ENCODE measurements at regions not wholly inside any gene's neighbourhood (a gene's known extent, or its start where the extent isn't known, plus 50 kb on each side); places are given as distances from the start of the nearest gene placed in this dataset.

DNA sequence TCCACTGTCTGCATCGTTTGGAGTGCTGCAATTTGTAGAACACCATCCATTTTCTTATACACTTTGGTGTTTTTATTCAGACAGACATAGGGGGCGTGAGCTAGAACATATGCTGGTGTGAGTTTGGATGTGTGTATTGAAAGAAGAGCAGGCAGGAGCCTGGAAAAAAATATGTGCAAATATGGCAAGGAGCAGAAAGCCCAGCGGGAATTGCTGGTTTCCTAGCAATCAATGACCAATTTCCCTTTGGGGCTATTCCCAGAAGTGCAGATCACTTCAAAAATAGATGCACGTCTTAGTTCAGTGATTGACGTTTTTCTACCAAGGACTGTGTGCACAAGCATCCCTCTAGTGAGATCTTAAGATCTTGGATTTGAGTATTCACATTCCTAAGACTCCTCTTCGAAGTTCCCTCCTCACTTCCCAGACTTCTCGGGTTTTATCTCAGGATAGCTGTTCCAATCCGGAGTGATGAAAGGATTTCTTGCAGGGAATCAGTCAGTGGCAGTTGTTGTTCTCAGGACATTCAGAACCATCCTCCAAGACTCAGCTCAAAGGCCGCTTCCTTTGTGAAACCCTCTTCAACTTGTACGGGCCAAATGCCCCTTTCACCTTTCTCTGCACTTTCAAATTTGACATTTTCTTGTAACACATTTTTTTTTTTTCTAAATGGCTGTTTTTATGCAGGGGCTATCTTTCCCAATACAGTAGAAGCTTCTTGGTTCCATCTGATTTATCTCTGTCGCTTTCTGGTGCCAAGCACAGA, 268.7 kb upstream of the ASIC2 start:
- TF ChIP-seq TEAD4 (IDR thresholded peaks at IDR 0.05): no peak
- no peak for TF ChIP-seq RAD21 (IDR thresholded peaks at IDR 0.05; ENCODE audit: low read depth)
- no peak for TF ChIP-seq CEBPB (IDR thresholded peaks at IDR 0.05)
- no peak for TF ChIP-seq TCF12 (IDR thresholded peaks at IDR 0.05; ENCODE audit: low read depth)
- TF ChIP-seq NFIC (IDR thresholded peaks at IDR 0.05): no peak
- TF ChIP-seq, protein P1, sequence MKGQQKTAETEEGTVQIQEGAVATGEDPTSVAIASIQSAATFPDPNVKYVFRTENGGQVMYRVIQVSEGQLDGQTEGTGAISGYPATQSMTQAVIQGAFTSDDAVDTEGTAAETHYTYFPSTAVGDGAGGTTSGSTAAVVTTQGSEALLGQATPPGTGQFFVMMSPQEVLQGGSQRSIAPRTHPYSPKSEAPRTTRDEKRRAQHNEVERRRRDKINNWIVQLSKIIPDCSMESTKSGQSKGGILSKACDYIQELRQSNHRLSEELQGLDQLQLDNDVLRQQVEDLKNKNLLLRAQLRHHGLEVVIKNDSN (IDR thresholded peaks at IDR 0.05): no peak
- no peak for TF ChIP-seq EP300 (IDR thresholded peaks at IDR 0.05; ENCODE audit: borderline replicate concordance)
- TF ChIP-seq, protein P2, sequence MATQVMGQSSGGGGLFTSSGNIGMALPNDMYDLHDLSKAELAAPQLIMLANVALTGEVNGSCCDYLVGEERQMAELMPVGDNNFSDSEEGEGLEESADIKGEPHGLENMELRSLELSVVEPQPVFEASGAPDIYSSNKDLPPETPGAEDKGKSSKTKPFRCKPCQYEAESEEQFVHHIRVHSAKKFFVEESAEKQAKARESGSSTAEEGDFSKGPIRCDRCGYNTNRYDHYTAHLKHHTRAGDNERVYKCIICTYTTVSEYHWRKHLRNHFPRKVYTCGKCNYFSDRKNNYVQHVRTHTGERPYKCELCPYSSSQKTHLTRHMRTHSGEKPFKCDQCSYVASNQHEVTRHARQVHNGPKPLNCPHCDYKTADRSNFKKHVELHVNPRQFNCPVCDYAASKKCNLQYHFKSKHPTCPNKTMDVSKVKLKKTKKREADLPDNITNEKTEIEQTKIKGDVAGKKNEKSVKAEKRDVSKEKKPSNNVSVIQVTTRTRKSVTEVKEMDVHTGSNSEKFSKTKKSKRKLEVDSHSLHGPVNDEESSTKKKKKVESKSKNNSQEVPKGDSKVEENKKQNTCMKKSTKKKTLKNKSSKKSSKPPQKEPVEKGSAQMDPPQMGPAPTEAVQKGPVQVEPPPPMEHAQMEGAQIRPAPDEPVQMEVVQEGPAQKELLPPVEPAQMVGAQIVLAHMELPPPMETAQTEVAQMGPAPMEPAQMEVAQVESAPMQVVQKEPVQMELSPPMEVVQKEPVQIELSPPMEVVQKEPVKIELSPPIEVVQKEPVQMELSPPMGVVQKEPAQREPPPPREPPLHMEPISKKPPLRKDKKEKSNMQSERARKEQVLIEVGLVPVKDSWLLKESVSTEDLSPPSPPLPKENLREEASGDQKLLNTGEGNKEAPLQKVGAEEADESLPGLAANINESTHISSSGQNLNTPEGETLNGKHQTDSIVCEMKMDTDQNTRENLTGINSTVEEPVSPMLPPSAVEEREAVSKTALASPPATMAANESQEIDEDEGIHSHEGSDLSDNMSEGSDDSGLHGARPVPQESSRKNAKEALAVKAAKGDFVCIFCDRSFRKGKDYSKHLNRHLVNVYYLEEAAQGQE (IDR thresholded peaks at IDR 0.05; ENCODE audit: low read depth): no peak
- TF ChIP-seq FOXM1 (IDR thresholded peaks at IDR 0.05; ENCODE audit: borderline replicate concordance, low read depth): no peak
- no peak for TF ChIP-seq EGR1 (IDR thresholded peaks at IDR 0.05)
- TF ChIP-seq, protein P3, sequence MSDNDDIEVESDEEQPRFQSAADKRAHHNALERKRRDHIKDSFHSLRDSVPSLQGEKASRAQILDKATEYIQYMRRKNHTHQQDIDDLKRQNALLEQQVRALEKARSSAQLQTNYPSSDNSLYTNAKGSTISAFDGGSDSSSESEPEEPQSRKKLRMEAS (IDR thresholded peaks at IDR 0.05): no peak
- TF ChIP-seq TAF1 (IDR thresholded peaks at IDR 0.05; ENCODE audit: low read depth): no peak
- no peak for TF ChIP-seq ZBTB7A (IDR thresholded peaks at IDR 0.05; ENCODE audit: low read depth)
- no peak for TF ChIP-seq CREB1 (IDR thresholded peaks at IDR 0.05; ENCODE audit: low read depth)
- no peak for TF ChIP-seq YY1 (IDR thresholded peaks at IDR 0.05; ENCODE audit: low read depth)

DNA sequence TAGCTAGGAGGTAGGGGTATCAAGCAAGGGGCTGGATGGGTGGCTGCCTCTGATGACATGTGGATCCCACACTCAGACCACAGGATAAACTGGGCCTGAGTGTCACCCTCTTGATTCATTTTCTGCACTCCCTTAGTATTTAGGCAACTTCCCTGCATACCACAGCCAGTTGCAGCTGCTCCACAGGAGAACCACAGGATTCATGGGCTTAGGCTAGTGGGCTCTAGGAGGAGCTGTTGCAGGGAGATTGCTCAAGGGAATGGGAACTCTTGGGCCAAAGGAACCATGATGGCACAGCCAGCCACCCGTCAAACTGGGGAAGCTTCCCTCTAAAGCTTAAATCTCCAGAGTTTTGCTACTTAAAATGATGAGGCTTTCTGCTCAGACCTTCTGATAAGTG, 269.7 kb upstream of the ASIC2 start:
- TF ChIP-seq, protein P2 (IDR thresholded peaks at IDR 0.05; ENCODE audit: low read depth): no peak
- TF ChIP-seq FOXM1 (IDR thresholded peaks at IDR 0.05; ENCODE audit: borderline replicate concordance, low read depth) (no peak), CREB1 (IDR thresholded peaks at IDR 0.05; ENCODE audit: low read depth) (no peak), EGR1 (IDR thresholded peaks at IDR 0.05) (no peak), NFIC (IDR thresholded peaks at IDR 0.05) (no peak), CEBPB (IDR thresholded peaks at IDR 0.05) (no peak), RAD21 (IDR thresholded peaks at IDR 0.05; ENCODE audit: low read depth) (no peak), EP300 (IDR thresholded peaks at IDR 0.05; ENCODE audit: borderline replicate concordance) (no peak), YY1 (IDR thresholded peaks at IDR 0.05; ENCODE audit: low read depth) (no peak), TAF1 (IDR thresholded peaks at IDR 0.05; ENCODE audit: low read depth) (no peak), TCF12 (IDR thresholded peaks at IDR 0.05; ENCODE audit: low read depth) (no peak), TEAD4 (IDR thresholded peaks at IDR 0.05) (no peak), ZBTB7A (IDR thresholded peaks at IDR 0.05; ENCODE audit: low read depth) (no peak)
- TF ChIP-seq, protein P3 (IDR thresholded peaks at IDR 0.05): no peak
- TF ChIP-seq, protein P1 (IDR thresholded peaks at IDR 0.05): no peak

DNA sequence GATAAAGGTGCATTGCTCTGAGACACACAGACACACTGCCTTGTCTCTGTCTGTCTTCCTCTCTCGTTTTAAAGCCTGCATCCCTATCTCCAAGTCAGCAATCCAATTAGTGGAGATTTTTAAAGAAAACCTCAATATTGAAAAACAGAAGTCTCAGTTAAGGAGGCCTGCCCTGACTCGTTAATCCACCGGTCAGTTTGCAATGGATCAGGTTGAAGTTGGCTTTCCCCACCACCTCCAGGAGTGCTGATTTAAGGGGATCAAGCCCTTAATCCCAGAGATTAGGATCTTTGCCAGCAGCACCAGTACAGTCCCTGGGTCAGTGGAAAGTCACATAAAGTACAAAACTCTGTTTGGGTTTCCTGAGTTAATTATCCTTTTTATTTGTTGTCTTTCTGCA, 271.1 kb upstream of the ASIC2 start:
- no peak for TF ChIP-seq YY1 (IDR thresholded peaks at IDR 0.05; ENCODE audit: low read depth)
- TF ChIP-seq, protein P2 (IDR thresholded peaks at IDR 0.05; ENCODE audit: low read depth): no peak

DNA sequence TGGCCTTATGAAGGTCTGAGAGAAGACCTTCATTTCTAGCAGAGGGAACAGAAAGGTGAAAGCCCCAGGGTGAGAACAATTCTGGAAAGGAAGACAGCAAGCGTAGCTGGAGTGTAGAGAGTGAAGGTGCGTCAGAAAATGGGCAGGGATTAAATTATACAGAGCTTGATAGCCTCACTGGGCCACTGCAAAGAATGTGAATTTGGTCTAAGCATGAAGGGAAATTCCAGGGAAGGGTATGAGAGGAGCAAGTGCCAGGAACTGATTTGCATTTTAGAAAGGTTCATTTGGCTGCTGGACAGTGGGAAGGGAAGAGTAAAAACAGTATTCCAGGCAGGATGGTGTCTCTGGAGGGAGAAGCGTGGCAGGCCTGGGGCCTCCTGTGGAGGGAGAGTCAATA, 274.1 kb upstream of the ASIC2 start:
- TF ChIP-seq CEBPB (IDR thresholded peaks at IDR 0.05) (no peak), FOXM1 (IDR thresholded peaks at IDR 0.05; ENCODE audit: borderline replicate concordance, low read depth) (no peak), TCF12 (IDR thresholded peaks at IDR 0.05; ENCODE audit: low read depth) (no peak), TEAD4 (IDR thresholded peaks at IDR 0.05) (no peak)
- TF ChIP-seq, protein P3 (IDR thresholded peaks at IDR 0.05): no peak

Data from Ishikawa (cell line).